ENCODE measurements at regions not wholly inside any gene's neighbourhood (a gene's known extent, or its start where the extent isn't known, plus 50 kb on each side); places are given as distances from the start of the nearest gene placed in this dataset.

GRCh38 chr20:60948224-60948623 lies 303.8 kb upstream of the CDH4 start:
- TF ChIP-seq CTCF (conservative IDR thresholded peaks at IDR 0.05; ENCODE audit: low read depth, low read length): no peak
- TF ChIP-seq RCOR1 (IDR thresholded peaks at IDR 0.05; ENCODE audit: insufficient replicate concordance, low read length): no peak
- no peak for TF ChIP-seq USF2 (IDR thresholded peaks at IDR 0.05; ENCODE audit: low read depth, low read length)
- TF ChIP-seq POLR2A (IDR thresholded peaks at IDR 0.05; ENCODE audit: low read depth, low read length): no peak
